Stimulated activated CD4-positive, alpha-beta T cell treated with anti-CD3 and anti-CD28 coated beads, Interleukin-2, amount 100 ng/mL, for 48 hours (primary cell): ENCODE measurements at regions not wholly inside any gene's neighbourhood (a gene's known extent, or its start where the extent isn't known, plus 50 kb on each side); places are given as distances from the start of the nearest gene placed in this dataset.

Experiments used
- DNase-seq, 2 donors: peaks; one replicate each; pipeline ENCODE4 v3.0.0-alpha.2; 2020

- DNase-seq: no peak
Measured at GRCh38 chr2:225131898-225132297, 89.6 kb upstream of the DOCK10 start.

GRCh38 chr2:225130093-225130492 lies 87.8 kb upstream of the DOCK10 start:
- no peak for DNase-seq

GRCh38 chr2:225124311-225125017 lies 82.2 kb upstream of the DOCK10 start:
- DNase-seq: no peak

- peak; percentile 36 to 45 for DNase-seq
Measured at GRCh38 chr2:225122583-225123486, 80.6 kb upstream of the DOCK10 start.

GRCh38 chr2:225122007-225122406 lies 79.7 kb upstream of the DOCK10 start:
- no peak for DNase-seq

GRCh38 chr2:225120186-225120585 lies 77.9 kb upstream of the DOCK10 start:
- DNase-seq: no peak

- DNase-seq: no peak
Measured at GRCh38 chr2:225117051-225117716, 74.9 kb upstream of the DOCK10 start.

- DNase-seq: no peak
Measured at GRCh38 chr2:225114786-225115323, 72.6 kb upstream of the DOCK10 start.

GRCh38 chr2:225113371-225114015 lies 71.2 kb upstream of the DOCK10 start:
- no peak for DNase-seq

- no peak for DNase-seq
Measured at GRCh38 chr2:225112362-225113126, 70.3 kb upstream of the DOCK10 start.

GRCh38 chr2:225108805-225109204 lies 66.5 kb upstream of the DOCK10 start:
- no peak for DNase-seq

- no peak for DNase-seq
Measured at GRCh38 chr2:225104971-225105370, 62.7 kb upstream of the DOCK10 start.

- DNase-seq: no peak
Measured at GRCh38 chr2:225104321-225104720, 62.1 kb upstream of the DOCK10 start.

GRCh38 chr2:225103737-225104141 lies 61.5 kb upstream of the DOCK10 start:
- DNase-seq: no peak

GRCh38 chr2:225100856-225101294 lies 58.6 kb upstream of the DOCK10 start:
- DNase-seq: no peak

- DNase-seq: no peak
Measured at GRCh38 chr2:225100269-225100668, 58.0 kb upstream of the DOCK10 start.

GRCh38 chr2:225097035-225097434 lies 54.8 kb upstream of the DOCK10 start:
- no peak for DNase-seq
